Endothelial cell of hepatic sinusoid (primary cell): ENCODE measurements at regions not wholly inside any gene's neighbourhood (a gene's known extent, or its start where the extent isn't known, plus 50 kb on each side); places are given as distances from the start of the nearest gene placed in this dataset.
"Not testable (repeated sequence)": the region's sequence is repeated elsewhere in the genome, so short reads cannot be mapped to it uniquely, and the experiment has no call there.

ENCODE experiments used
- in situ Hi-C: cut with HindIII; loops from 2 replicates; pipeline ENCODE4 v1.10.0; 2017; ENCODE audit warnings: low sequenced_read_pairs

DNA sequence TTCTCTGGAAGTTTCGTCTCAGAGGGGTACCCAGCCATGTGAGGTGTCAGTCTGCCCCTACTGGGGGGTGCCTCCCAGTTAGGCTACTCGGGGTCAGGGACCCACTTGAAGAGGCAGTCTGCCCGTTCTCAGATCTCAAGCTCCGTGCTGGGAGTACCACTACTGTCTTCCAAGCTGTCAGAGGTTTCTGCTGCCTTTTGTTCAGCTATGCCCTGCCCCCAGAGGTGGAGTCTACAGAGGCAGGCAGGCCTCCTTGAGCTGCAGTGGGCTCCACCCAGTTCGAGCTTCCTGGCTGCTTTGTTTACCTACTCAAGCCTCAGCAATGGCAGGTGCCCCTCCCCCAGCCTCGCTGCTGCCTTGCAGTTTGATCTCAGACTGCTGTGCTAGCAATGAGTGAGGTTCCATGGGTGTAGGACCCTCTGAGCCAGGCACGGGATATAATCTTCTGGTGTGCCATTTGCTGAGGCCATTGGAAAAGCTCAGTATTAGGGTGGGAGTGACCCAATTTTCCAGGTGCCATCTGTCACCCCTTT is 71.0 kb upstream of the SH3GLB1 start:
- in situ Hi-C loops = loop anchor here (10.0 kb wide), 2 partner anchors 59 to 61 kb away; no protein-coding TSS in a partner anchor

DNA sequence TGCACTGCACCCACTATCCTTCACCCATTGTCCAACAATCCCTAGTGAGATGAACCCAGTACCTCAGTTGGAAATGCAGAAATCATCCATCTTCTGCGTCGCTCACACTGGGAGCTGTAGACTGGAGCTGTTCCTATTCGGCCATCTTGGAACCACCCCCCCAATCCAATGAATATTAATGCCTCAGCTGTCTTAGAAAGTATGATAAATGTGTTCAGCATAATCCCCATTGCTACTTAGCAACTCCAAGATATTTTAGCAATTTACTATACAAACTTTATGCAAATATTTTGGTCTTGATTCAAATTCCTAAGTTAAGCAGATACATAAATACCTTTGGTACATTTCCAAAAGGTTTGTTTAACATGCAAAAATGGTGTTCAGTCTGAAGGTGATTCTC is 70.5 kb upstream of the SH3GLB1 start:
- in situ Hi-C loops = loop anchor here (10.0 kb wide), 2 partner anchors 59 to 61 kb away; no protein-coding TSS in a partner anchor

DNA sequence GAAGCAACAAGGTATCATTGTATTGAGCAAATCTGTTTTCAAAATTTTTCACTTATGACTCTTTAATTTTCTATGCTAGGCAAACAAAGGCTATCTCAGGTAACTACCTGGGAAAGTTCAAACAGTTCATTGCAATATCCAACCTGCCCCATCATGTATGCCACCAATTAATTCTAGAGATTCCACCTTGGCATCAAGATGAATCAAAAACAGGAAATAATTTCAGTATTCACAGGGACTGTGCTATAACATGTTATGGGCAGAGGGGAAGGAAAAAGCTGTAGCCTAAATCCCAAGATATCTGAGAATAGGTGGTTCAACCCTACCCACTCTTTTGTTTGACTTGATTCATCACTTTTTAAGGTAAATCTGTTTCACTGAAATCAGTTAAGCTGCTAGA is 67.5 kb upstream of the SH3GLB1 start:
- in situ Hi-C loops = loop anchor here (5.0 to 10.0 kb wide), 3 partner anchors 40 to 62 kb away; no protein-coding TSS in a partner anchor

DNA sequence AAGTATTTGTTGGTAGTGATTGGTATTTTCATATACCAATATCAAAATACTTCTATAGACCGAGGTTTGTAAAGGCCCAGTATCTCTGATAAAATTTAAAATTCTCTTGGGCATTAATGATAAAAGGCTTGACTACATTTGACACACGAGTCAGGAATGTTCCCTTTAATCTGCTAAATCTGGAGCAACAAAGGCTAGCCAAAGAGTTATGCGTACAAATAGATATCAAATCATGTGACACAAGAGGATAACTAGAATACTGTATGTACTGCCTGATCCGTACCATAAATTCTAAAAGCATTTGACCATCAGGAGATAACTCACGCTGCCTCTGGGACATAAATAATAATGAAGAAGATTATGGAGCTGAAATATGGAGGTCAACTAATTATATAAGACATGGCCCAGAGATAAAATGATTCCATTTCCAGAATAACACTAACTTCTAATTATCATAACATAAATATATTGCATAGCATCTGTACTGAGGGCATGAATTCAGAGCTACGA is 64.2 kb upstream of the SH3GLB1 start:
- in situ Hi-C loops = no loop called here

DNA sequence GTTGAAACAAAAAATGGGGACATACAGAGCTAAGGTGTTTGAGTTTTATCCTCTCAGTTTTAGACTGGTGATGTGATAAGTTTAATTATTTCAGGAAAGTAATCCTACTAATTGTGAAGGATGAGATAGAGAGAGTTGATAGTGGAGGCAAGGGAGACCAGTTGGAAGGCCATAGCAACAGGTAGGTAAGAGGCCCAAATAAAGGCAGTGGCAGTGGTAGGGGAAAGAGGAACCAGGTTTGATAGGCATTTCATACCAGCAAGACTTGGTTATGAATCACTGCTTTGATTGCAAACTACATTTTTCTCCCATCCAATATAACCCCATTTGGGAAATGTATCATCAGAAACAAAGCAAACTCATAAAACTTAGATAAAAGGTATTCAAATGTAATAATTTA is 63.1 kb upstream of the SH3GLB1 start:
- in situ Hi-C loops = no loop called here

DNA sequence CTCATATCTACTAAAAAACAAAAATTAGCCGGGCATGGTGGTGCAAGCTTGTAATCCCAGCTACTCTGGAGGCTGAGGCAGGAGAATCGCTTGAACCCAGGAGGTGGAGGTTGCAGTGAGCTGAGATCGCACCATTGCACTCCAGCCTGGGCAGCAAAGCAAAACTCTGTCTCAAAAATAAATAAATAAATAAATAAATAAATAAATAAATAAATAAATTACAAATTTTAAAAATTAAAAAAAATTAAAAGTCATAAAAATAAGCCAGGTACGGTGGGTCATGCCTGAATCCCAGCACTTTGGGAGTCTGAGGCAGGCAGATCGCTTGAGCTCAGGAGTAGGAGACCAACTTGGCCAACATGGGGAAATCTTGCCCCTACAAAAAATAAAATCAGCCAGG is 59.7 kb upstream of the SH3GLB1 start:
- in situ Hi-C loops = not testable (repeated sequence)

DNA sequence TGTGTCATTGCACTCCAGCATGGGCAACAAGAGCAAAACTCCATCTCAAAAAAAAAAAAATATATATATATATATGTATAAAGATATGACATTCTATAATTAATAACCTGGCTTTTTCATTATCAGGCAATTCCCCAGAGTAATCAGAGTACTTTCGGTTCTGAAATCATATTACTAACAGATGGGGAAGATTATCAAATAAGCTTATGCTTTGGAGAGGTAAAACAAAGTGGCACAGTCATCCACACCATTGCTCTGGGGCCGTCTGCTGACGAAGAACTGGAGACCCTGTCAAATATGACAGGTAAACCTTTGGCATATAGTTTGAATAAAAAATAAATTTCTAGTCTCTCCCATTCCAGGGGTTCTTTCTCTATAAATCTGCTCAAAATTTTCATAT is 58.5 kb upstream of the SH3GLB1 start:
- in situ Hi-C loops = no loop called here

DNA sequence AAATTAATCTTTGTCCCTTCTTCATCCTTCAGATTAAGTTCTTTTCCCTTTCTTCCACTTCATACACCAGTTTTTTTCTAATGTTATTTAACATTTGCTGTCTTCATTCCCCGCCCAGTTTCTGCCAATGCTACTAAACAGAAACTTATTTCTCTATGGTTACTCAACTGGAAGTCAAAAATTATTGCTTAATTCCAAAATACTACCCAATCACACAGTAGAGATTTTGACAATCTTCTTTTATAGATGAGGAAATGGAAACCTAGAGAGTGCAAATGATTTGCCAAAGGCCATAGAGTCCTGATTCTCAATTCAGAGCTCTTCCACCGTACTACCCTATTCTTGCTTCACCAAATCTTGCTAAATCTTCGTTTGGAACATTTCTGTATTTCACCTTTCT is 58.1 kb upstream of the SH3GLB1 start:
- in situ Hi-C loops = no loop called here

DNA sequence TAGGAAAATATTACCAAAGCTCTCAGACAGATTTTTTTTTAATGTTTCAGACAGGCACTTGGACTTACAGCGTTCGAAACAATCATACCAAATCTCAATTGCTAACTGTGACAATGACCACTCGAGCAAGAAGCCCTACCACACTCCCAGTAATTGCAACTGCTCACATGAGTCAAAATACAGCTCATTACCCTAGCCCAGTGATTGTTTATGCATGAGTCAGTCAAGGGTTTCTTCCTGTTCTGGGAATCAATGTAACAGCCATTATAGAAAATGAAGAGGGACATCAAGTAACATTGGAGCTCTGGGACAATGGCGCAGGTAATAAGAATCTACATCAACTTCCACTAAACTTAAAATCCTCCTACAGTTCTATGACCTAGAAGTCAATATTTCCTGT is 56.1 kb upstream of the SH3GLB1 start:
- in situ Hi-C loops = no loop called here

DNA sequence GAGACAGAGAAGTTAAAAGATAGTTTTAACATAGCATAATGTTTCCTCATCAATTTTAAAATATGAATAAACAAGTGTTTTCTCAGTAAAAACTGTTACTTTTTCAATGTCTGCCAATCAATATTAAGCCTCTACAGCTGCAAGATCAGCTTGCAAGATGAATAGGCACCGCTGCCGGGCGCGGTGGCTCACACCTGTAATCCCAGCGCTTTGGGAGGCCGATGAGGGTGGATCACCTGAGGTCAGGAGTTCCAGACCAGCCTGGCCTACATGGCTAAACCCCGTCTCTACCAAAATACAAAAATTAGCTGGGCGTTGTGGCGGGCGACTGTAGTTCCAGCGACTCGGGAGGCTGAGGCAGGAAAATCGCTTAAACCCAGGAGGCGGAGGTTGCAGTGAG is 54.8 kb upstream of the SH3GLB1 start:
- in situ Hi-C loops = no loop called here

DNA sequence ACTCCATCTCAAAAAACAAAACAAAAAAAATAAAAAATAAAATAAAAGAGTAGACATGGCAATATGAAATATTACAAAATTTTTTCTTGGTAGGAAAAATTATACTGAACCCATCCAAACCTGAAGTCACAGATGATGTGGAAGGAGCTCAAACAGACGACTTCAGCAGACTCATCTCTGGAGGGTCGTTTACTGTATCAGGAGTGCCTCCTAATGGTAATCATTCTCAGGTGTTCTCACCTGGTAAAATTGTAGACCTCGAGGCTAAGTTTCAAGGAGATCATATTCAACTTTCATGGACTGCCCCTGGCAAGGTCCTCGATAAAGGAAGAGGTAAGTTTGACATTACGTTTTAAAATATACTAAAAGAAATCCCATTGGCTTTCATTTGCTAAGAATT is 54.3 kb upstream of the SH3GLB1 start:
- in situ Hi-C loops = no loop called here
